GM10248 (cell line): ENCODE measurements at regions not wholly inside any gene's neighbourhood (a gene's known extent, or its start where the extent isn't known, plus 50 kb on each side); places are given as distances from the start of the nearest gene placed in this dataset.
"Not testable (repeated sequence)": the region's sequence is repeated elsewhere in the genome, so short reads cannot be mapped to it uniquely, and the experiment has no call there.

ENCODE experiments used
- CTCF ChIA-PET: fragments of 300-600 bp; sonication (Branson Sonifier 250); formaldehyde crosslinking; extraction: SDS; loops from one replicate; lab custom pipeline; 2021; ENCODE audit warnings: antibody characterized with exemption; lab: Yijun Ruan, JAX
- POLR2A ChIA-PET: fragments of 350-650 bp; sonication (Branson Sonifier 250); formaldehyde crosslinking; extraction: SDS; loops from one replicate; lab custom pipeline; 2020; ENCODE audit warnings: antibody characterized with exemption; lab: Yijun Ruan, JAX
- DNase-seq: peaks from one replicate; pipeline ENCODE4 v3.0.0; 2012; ENCODE audit errors: extremely low spot score
- CTCF ChIP-seq: IDR thresholded peaks from 2 replicates; pipeline ENCODE4 v1.5.1; 2012; ENCODE audit warnings: mild to moderate bottlenecking, low read depth; ENCODE audit errors: extremely low read depth, missing control alignments, control extremely low read depth

- no peak for TF ChIP-seq CTCF
- DNase-seq = no peak
- POLR2A ChIA-PET = no interaction called here
- CTCF ChIA-PET = no interaction called here
Measured at GRCh38 chr9:124084087-124084486, 72.5 kb downstream of the LHX2 start.

GRCh38 chr9:124087226-124087625, 75.7 kb downstream of the LHX2 start:
- POLR2A ChIA-PET = no interaction called here
- no peak for TF ChIP-seq CTCF
- no peak for DNase-seq
- CTCF ChIA-PET = no interaction called here

GRCh38 chr9:124088476-124088837, 76.9 kb downstream of the LHX2 start:
- no peak for DNase-seq
- CTCF ChIA-PET = interaction anchor here (1.2 kb wide), 2 partner anchors 10 to 38 kb away, joined by 4 read pairs; no protein-coding TSS in a partner anchor
- POLR2A ChIA-PET = no interaction called here
- no peak for TF ChIP-seq CTCF

GRCh38 chr9:124089631-124090488, 78.3 kb downstream of the LHX2 start:
- POLR2A ChIA-PET = not testable (repeated sequence)
- CTCF ChIA-PET = interaction anchor here (0.9 to 1.2 kb wide), 3 partner anchors 9 to 39 kb away, joined by 3 to 4 read pairs (median 4); no protein-coding TSS in a partner anchor
- DNase-seq = peak; percentile 53

- ChIA-PET CTCF (interaction anchor here (1.0 kb wide), 1 partner anchor 8 kb away, joined by 3 read pairs; no protein-coding TSS in a partner anchor), POLR2A (no interaction called here)
- DNase-seq = no peak
- TF ChIP-seq CTCF = no peak
Measured at GRCh38 chr9:124098141-124098905, 86.8 kb downstream of the LHX2 start.

GRCh38 chr9:124099860-124100259, 88.3 kb downstream of the LHX2 start:
- TF ChIP-seq CTCF = no peak
- no peak for DNase-seq
- ChIA-PET POLR2A (no interaction called here), CTCF (no interaction called here)
